Ascending aorta (tissue), 2 donors: ENCODE measurements at regions not wholly inside any gene's neighbourhood (a gene's known extent, or its start where the extent isn't known, plus 50 kb on each side); places are given as distances from the start of the nearest gene placed in this dataset.

ENCODE experiments used
- DNase-seq, 2 donors: peaks; one replicate each; pipeline ENCODE4 v3.0.0-alpha.2; 2019; ENCODE audit warnings: low spot score in 2 of 2
- H3K27ac ChIP-seq, 2 donors: fragments of 200-600 bp; sonication (generic); one replicate each; pipeline ENCODE4 v1.5.1; 2016 to 2017; ENCODE audit warnings: mild to moderate bottlenecking in 1 of 2
- H3K27me3 ChIP-seq: fragments of 200-600 bp; sonication (generic); one replicate; pipeline ENCODE4 v1.5.1; 2017
- H3K36me3 ChIP-seq, 2 donors: fragments of 200-600 bp; sonication (generic); one replicate each; pipeline ENCODE4 v1.5.1; 2016
- H3K4me1 ChIP-seq, 2 donors: fragments of 200-600 bp; sonication (generic); one replicate each; pipeline ENCODE4 v1.5.1; 2016 to 2017; ENCODE audit warnings: mild to moderate bottlenecking in 1 of 2
- H3K4me3 ChIP-seq, 2 donors: fragments of 200-600 bp; sonication (generic); one replicate each; pipeline ENCODE4 v1.5.1; 2016 to 2017; ENCODE audit warnings: mild to moderate bottlenecking in 1 of 2
- H3K9me3 ChIP-seq, 2 donors: fragments of 200-600 bp; sonication (generic); one replicate each; pipeline ENCODE4 v1.5.1; 2016
- intact Hi-C: fragments of 100-400 bp; cut with DNase I; formaldehyde crosslinking; loops from one replicate; pipeline ENCODE4 v1.15.1; 2023
- TF ChIP-seq, protein P1 (sequence below), 3 experiments: fragments of 200-600 bp in 2 of 3; fragments of 450-650 bp in 1 of 3; sonication (generic) in 2 of 3; IDR thresholded peaks; one replicate each; pipeline ENCODE4 v1.5.1; 2016 to 2019; ENCODE audit warnings: antibody characterized with exemption in 3 of 3, mild to moderate bottlenecking in 1 of 3, moderate library complexity in 1 of 3

DNA sequence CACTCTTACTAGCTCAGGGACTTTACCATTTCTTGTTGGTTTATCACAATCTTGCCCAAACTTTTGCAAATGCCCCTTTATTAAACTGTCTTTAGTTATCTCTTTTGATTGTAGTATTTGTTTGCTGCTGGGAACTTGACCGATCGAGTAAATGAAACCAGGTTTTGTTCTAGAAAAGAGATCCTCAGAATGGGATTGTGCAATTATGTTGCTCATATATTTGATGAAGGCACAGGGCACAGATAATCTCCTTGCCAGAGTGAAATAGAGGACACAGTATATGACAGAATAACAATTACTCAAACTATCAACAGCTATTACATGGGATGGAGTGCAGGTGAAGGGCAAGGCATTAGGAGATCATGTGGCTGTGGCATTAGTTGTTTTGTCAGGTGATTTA lies 216.6 kb upstream of the RASGRP1 start:
- intact Hi-C loops: no loop called here

DNA sequence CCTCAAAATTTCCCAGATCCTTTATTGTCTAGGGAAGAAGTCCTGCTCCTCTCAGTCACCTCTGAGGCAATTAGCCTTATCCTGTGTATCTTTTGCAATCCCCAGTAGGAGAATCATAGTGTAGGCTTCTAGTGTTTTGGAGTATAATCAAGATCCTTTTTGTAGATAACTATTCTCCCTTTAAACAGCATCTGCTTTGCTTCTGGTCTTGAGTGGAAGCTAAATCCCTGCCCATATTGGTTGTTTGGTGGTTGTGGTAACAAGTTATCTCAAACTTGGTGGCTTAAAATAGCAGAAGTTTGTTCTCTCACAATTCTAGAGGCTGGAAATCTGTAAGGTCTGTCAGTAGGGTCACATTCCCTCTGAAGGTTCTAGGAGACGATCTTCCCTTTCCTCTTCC lies 217.5 kb upstream of the RASGRP1 start:
- no peaks in the 10 kb centered on the region for H3K27me3 ChIP-seq
- H3K4me1 ChIP-seq: no peaks in the 10 kb centered on the region
- H3K9me3 ChIP-seq: no peaks in the 10 kb centered on the region
- intact Hi-C loops: no loop called here
- H3K4me3 ChIP-seq: no peak overlapping the region
- TF ChIP-seq, protein P1, sequence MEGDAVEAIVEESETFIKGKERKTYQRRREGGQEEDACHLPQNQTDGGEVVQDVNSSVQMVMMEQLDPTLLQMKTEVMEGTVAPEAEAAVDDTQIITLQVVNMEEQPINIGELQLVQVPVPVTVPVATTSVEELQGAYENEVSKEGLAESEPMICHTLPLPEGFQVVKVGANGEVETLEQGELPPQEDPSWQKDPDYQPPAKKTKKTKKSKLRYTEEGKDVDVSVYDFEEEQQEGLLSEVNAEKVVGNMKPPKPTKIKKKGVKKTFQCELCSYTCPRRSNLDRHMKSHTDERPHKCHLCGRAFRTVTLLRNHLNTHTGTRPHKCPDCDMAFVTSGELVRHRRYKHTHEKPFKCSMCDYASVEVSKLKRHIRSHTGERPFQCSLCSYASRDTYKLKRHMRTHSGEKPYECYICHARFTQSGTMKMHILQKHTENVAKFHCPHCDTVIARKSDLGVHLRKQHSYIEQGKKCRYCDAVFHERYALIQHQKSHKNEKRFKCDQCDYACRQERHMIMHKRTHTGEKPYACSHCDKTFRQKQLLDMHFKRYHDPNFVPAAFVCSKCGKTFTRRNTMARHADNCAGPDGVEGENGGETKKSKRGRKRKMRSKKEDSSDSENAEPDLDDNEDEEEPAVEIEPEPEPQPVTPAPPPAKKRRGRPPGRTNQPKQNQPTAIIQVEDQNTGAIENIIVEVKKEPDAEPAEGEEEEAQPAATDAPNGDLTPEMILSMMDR (IDR thresholded peaks at IDR 0.05): no peak
- DNase-seq: no peak
- no peak overlapping the region for H3K27ac ChIP-seq
- no peaks in the 10 kb centered on the region for H3K36me3 ChIP-seq

More for the DNA sequence above, 216.6 kb upstream of the RASGRP1 start:
- Histone ChIP-seq H3K4me1 (no peaks in the 10 kb centered on the region), H3K36me3 (no peaks in the 10 kb centered on the region), H3K4me3 (no peak overlapping the region), H3K27me3 (no peaks in the 10 kb centered on the region), H3K27ac (no peak overlapping the region), H3K9me3 (no peaks in the 10 kb centered on the region)
- TF ChIP-seq, protein P1 (IDR thresholded peaks at IDR 0.05): no peak
- DNase-seq: no peak

DNA sequence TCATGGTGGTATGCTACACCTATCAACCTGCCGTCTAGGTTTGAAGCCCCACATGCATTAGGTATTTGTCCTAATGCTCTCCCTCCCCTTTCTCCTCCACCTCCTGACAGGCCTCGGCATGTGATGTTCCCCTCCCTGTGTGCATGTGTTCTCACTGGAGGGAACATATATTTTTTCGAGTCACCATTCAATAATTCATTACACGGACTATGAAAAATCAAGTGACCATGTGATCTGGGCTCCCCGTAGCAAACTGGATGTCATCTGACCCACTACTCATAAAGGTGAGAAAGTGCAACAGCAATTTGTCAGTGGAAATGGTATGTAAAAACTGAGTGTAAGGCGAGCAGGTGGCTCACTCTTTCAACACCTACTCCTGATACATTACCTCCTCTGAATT lies 224.3 kb upstream of the RASGRP1 start:
- intact Hi-C loops: no loop called here
- no peak overlapping the region for H3K4me3 ChIP-seq
- no peak for DNase-seq
- peaks cover 0 to 4% of the 10 kb centered on the region in 2 donors for H3K4me1 ChIP-seq
- no peak overlapping the region for H3K27ac ChIP-seq
- no peaks in the 10 kb centered on the region for H3K9me3 ChIP-seq
- TF ChIP-seq, protein P1 (IDR thresholded peaks at IDR 0.05): no peak
- H3K36me3 ChIP-seq: no peaks in the 10 kb centered on the region
- no peaks in the 10 kb centered on the region for H3K27me3 ChIP-seq

DNA sequence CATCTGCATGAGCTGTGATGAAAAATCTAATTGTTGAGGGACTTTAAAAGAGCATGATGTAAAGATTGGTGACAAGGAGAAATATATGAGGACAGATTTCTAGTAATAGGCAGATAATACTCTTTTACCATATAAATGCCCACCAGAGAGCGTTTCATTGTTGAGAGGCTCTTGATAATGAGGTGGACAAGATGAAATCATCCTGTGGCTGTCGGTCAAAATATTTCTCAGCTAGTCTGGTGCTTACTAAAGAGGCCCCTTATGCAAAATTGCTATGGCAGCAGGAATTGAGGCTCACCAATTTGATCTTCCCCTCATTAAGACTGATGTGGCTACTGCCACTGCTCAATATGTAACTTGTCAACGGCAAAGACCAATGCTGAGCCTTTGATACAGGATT lies 225.0 kb upstream of the RASGRP1 start:
- no peak for DNase-seq
- Histone ChIP-seq H3K4me3 (no peak overlapping the region), H3K27me3 (no peaks in the 10 kb centered on the region), H3K36me3 (no peaks in the 10 kb centered on the region), H3K4me1 (peaks cover 0 to 4% of the 10 kb centered on the region in 2 donors), H3K27ac (no peak overlapping the region), H3K9me3 (no peaks in the 10 kb centered on the region)
- TF ChIP-seq, protein P1 (IDR thresholded peaks at IDR 0.05): no peak
- intact Hi-C loops: no loop called here

DNA sequence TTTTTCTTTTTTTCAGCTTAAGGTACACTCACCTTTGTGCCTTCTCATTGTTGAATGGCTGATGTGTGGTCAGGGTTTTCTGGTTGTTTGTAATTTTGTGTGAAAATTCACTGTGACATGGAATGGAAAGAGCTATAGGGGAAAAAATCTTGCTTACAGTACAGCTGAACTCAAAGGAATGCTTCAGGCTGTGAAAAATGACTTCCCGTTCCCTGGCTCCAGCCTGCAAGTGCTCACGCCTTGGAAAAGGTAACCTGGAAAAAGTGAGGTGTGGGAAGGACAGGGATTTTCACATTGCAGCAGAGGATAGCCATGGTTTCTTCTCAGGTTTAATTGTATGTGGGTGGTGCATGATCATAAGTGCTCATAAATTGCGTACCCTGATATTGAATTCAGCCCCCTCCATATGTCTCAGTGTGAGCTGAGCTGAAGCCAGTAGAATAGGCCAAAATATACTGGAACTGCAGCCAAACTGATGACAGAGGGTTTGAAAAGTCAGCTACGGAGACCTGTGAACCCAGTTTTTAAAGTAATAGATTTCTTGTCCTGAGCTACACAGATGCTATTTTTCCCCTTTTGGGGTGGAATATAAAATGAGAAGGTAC lies 228.7 kb upstream of the RASGRP1 start:
- Histone ChIP-seq H3K4me3 (no peak overlapping the region), H3K9me3 (no peaks in the 10 kb centered on the region), H3K27ac (no peak overlapping the region), H3K4me1 (peaks cover 0 to 4% of the 10 kb centered on the region in 2 donors), H3K36me3 (no peaks in the 10 kb centered on the region), H3K27me3 (no peaks in the 10 kb centered on the region)
- TF ChIP-seq, protein P1 (IDR thresholded peaks at IDR 0.05): no peak
- intact Hi-C loops: no loop called here
- DNase-seq: no peak
